HG03064 (cell line): ENCODE measurements at regions not wholly inside any gene's neighbourhood (a gene's known extent, or its start where the extent isn't known, plus 50 kb on each side); places are given as distances from the start of the nearest gene placed in this dataset.
"Not testable (repeated sequence)": the region's sequence is repeated elsewhere in the genome, so short reads cannot be mapped to it uniquely, and the experiment has no call there.

Experiments used
- ATAC-seq: cut with Tn5 transposase; IDR thresholded peaks from one replicate; pipeline ENCODE4 v1.9.1; 2021; ENCODE audit warnings: low read depth; ENCODE audit not compliant: unreplicated experiment

- ATAC-seq = no peak
Measured at GRCh38 chr3:174336784-174337183, 522.4 kb upstream of the NAALADL2 start.

GRCh38 chr3:174337227-174337626 is 521.9 kb upstream of the NAALADL2 start:
- no peak for ATAC-seq

- ATAC-seq = no peak
Measured at GRCh38 chr3:174340624-174341587, 518.2 kb upstream of the NAALADL2 start.

GRCh38 chr3:174342171-174342570 is 517.0 kb upstream of the NAALADL2 start:
- no peak for ATAC-seq

- no peak for ATAC-seq
Measured at GRCh38 chr3:174342941-174343501, 516.1 kb upstream of the NAALADL2 start.

GRCh38 chr3:174346141-174346540 is 513.0 kb upstream of the NAALADL2 start:
- ATAC-seq = no peak

GRCh38 chr3:174346571-174346970 is 512.6 kb upstream of the NAALADL2 start:
- no peak for ATAC-seq

- no peak for ATAC-seq
Measured at GRCh38 chr3:174347474-174348138, 511.5 kb upstream of the NAALADL2 start.

GRCh38 chr3:174352227-174352626 is 506.9 kb upstream of the NAALADL2 start:
- no peak for ATAC-seq

GRCh38 chr3:174355505-174355904 is 503.6 kb upstream of the NAALADL2 start:
- ATAC-seq = no peak

GRCh38 chr3:174356596-174356995 is 502.5 kb upstream of the NAALADL2 start:
- no peak for ATAC-seq

GRCh38 chr3:174358252-174358651 is 500.9 kb upstream of the NAALADL2 start:
- no peak for ATAC-seq

- ATAC-seq = no peak
Measured at GRCh38 chr3:174362556-174362955, 496.6 kb upstream of the NAALADL2 start.

GRCh38 chr3:174363256-174363655 is 495.9 kb upstream of the NAALADL2 start:
- ATAC-seq = no peak

GRCh38 chr3:174365796-174366195 is 493.3 kb upstream of the NAALADL2 start:
- ATAC-seq = no peak

- ATAC-seq = not testable (repeated sequence)
Measured at GRCh38 chr3:174366904-174367303, 492.2 kb upstream of the NAALADL2 start.

- no peak for ATAC-seq
Measured at GRCh38 chr3:174376346-174376745, 482.8 kb upstream of the NAALADL2 start.

GRCh38 chr3:174377096-174377495 is 482.0 kb upstream of the NAALADL2 start:
- ATAC-seq = no peak

- ATAC-seq = no peak
Measured at GRCh38 chr3:174377684-174378083, 481.4 kb upstream of the NAALADL2 start.

- ATAC-seq = no peak
Measured at GRCh38 chr3:174382878-174383277, 476.3 kb upstream of the NAALADL2 start.

- ATAC-seq = no peak
Measured at GRCh38 chr3:174387736-174388135, 471.4 kb upstream of the NAALADL2 start.
